Lung (tissue), 11 donors: ENCODE measurements at regions not wholly inside any gene's neighbourhood (a gene's known extent, or its start where the extent isn't known, plus 50 kb on each side); places are given as distances from the start of the nearest gene placed in this dataset.

Experiments used
- ATAC-seq: fragments of 200-7000 bp; cut with Tn5 transposase; one replicate; pipeline ENCODE4 v1.9.1; 2020; ENCODE audit warnings: moderate number of reproducible peaks; ENCODE audit not compliant: insufficient read depth, low FRiP score
- DNase-seq, 3 donors: peaks; one replicate each; pipeline ENCODE4 v3.0.0-alpha.2; 2013 to 2017
- H3K27ac ChIP-seq, 2 donors: one replicate each; pipeline ENCODE4 v1.5.1; 2013; ENCODE audit warnings: mild to moderate bottlenecking in 2 of 2, moderate library complexity in 2 of 2, control low read depth in 1 of 2, inconsistent platforms in 1 of 2, low read depth in 1 of 2, low read length in 1 of 2
- H3K27me3 ChIP-seq, 3 donors: one replicate each; pipeline ENCODE4 v1.5.1; 2013; ENCODE audit warnings: low read length in 2 of 3; ENCODE audit not compliant: control insufficient read depth in 3 of 3, insufficient read depth in 3 of 3
- H3K36me3 ChIP-seq, 4 donors: one replicate each; pipeline ENCODE4 v1.5.1; 2013; ENCODE audit warnings: low read length in 4 of 4, mild to moderate bottlenecking in 1 of 4, moderate library complexity in 1 of 4; ENCODE audit not compliant: control insufficient read depth in 4 of 4, insufficient read depth in 4 of 4
- H3K4me1 ChIP-seq, 5 donors: one replicate each; pipeline ENCODE4 v1.5.1; 2013; ENCODE audit warnings: low read length in 5 of 5, mild to moderate bottlenecking in 2 of 5, moderate library complexity in 1 of 5; ENCODE audit not compliant: control insufficient read depth in 5 of 5, insufficient read depth in 5 of 5
- H3K4me3 ChIP-seq: one replicate; pipeline ENCODE4 v1.5.1; 2013; ENCODE audit warnings: mild to moderate bottlenecking, control low read depth, moderate library complexity
- H3K9ac ChIP-seq, 2 donors: one replicate each; pipeline ENCODE4 v1.5.1; 2013; ENCODE audit warnings: low read length in 2 of 2, control low read depth in 1 of 2; ENCODE audit not compliant: insufficient read depth in 1 of 2
- H3K9me3 ChIP-seq, 4 donors: one replicate each; pipeline ENCODE4 v1.5.1; 2013; ENCODE audit warnings: low read length in 3 of 4, mild to moderate bottlenecking in 1 of 4, moderate library complexity in 1 of 4; ENCODE audit not compliant: control insufficient read depth in 4 of 4, insufficient read depth in 3 of 4
- CTCF ChIP-seq: IDR thresholded peaks from 2 replicates; pipeline ENCODE4 v1.5.1; 2012; ENCODE audit warnings: mild to moderate bottlenecking; ENCODE audit errors: control extremely low read depth, extremely low read depth
- WGBS, 2 donors: extraction: QIAGEN DNeasy Blood & Tissue Kit; methylation state at CpG; one replicate each; pipeline ENCODE4 v1.1.7; 2013; 5-methylcytosine and 5-hydroxymethylcytosine counted together
- donor health status: control.
- donor health status: control.
- donor health status: Bipolar disorder and iron deficiency.
- donor health status: healthy.
- donor health status: DM: yes; HTN: yes; CAD: no.

DNA sequence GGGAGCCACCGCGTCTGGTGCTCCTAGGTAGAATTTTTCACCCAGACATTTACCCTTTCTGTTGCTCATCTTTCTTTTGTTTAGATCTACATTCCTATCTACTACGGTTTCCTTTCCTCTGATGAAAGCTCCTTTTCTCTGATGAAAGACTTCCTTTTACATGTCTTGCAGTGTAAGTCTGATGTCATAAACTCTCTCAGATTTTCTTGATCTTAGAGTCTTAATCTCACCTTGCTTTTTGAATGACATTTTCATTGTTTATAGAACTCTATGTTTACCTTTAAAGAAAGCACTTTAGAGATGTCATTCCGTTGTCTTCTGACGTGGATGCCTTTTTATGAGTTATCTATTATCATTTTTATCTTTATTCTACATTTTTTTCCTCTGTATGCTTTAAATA lies 171.8 kb upstream of the MTPN start:
- Histone ChIP-seq H3K36me3 (no peaks in the 10 kb centered on the region), H3K27ac (no peak overlapping the region), H3K9ac (no peak overlapping the region), H3K4me3 (no peak overlapping the region), H3K9me3 (no peaks in the 10 kb centered on the region), H3K27me3 (no peaks in the 10 kb centered on the region), H3K4me1 (no peaks in the 10 kb centered on the region)
- WGBS, 2 donors, result 61 to 78% methylated on average over 5 of the region's 5 CpGs
- no peak for DNase-seq
- TF ChIP-seq CTCF, result no peak
- no peak for ATAC-seq

- Histone ChIP-seq H3K9ac (no peak overlapping the region), H3K27ac (no peak overlapping the region), H3K4me1 (no peaks in the 10 kb centered on the region), H3K36me3 (no peaks in the 10 kb centered on the region), H3K9me3 (no peaks in the 10 kb centered on the region), H3K4me3 (no peak overlapping the region), H3K27me3 (no peaks in the 10 kb centered on the region)
- no peak for ATAC-seq
- TF ChIP-seq CTCF, result no peak
- 90 to 100% methylated on average over 1 of the region's 1 CpG for WGBS, 2 donors
- no peak for DNase-seq
Measured at GRCh38 chr7:136146925-136147324, 169.8 kb upstream of the MTPN start.

- Histone ChIP-seq H3K9me3 (no peaks in the 10 kb centered on the region), H3K4me3 (no peak overlapping the region), H3K27ac (no peak overlapping the region), H3K27me3 (no peaks in the 10 kb centered on the region), H3K36me3 (no peaks in the 10 kb centered on the region), H3K4me1 (peaks cover 0 to 2% (median 0%) of the 10 kb centered on the region in 5 donors), H3K9ac (no peak overlapping the region)
- ATAC-seq (no peak), DNase-seq (no peak)
- WGBS, 2 donors, result 80 to 90% methylated on average over 2 of the region's 2 CpGs
- no peak for TF ChIP-seq CTCF
Measured at GRCh38 chr7:136144182-136144581, 167.0 kb upstream of the MTPN start.

- Histone ChIP-seq H3K4me1 (peaks cover 0 to 3% (median 0%) of the 10 kb centered on the region in 5 donors), H3K4me3 (no peak overlapping the region), H3K9ac (no peak overlapping the region), H3K27ac (no peak overlapping the region), H3K9me3 (no peaks in the 10 kb centered on the region), H3K27me3 (no peaks in the 10 kb centered on the region), H3K36me3 (no peaks in the 10 kb centered on the region)
- DNase-seq, result no peak
- no peak for TF ChIP-seq CTCF
- no peak for ATAC-seq
Measured at GRCh38 chr7:136143271-136143670, 166.1 kb upstream of the MTPN start.
